ENCODE measurements at regions not wholly inside any gene's neighbourhood (a gene's known extent, or its start where the extent isn't known, plus 50 kb on each side); places are given as distances from the start of the nearest gene placed in this dataset.
A peak's percentile ranks its signal among the peaks of the same experiment; 100 is the strongest.

- TF ChIP-seq CTCF (IDR thresholded peaks at IDR 0.05): 0 out of 2 replicates have a peak, but pooled peaks have one; percentile 20
- no peak for TF ChIP-seq ZFX (IDR thresholded peaks at IDR 0.05; ENCODE audit: borderline replicate concordance)
These were observed 132.7 kb downstream of the JCAD start for GRCh38 chr10:29926693-29927048.
